Omental fat pad (tissue), 3 donors: ENCODE measurements at regions not wholly inside any gene's neighbourhood (a gene's known extent, or its start where the extent isn't known, plus 50 kb on each side); places are given as distances from the start of the nearest gene placed in this dataset.

Experiments used
- ATAC-seq: fragments of 150-250 bp; one replicate; pipeline ENCODE4 v1.9.1; 2016; ENCODE audit warnings: mild to moderate bottlenecking, moderate library complexity; ENCODE audit not compliant: low FRiP score
- DNase-seq: peaks from one replicate; pipeline ENCODE4 v3.0.0-alpha.2; 2019; ENCODE audit warnings: low spot score
- TF ChIP-seq, protein P1 (sequence below), 3 donors: fragments of 450-650 bp; IDR thresholded peaks; one replicate each; pipeline ENCODE4 v1.5.1; 2016 to 2017; ENCODE audit warnings: antibody characterized with exemption in 3 of 3, mild to moderate bottlenecking in 3 of 3, moderate library complexity in 2 of 3

DNA sequence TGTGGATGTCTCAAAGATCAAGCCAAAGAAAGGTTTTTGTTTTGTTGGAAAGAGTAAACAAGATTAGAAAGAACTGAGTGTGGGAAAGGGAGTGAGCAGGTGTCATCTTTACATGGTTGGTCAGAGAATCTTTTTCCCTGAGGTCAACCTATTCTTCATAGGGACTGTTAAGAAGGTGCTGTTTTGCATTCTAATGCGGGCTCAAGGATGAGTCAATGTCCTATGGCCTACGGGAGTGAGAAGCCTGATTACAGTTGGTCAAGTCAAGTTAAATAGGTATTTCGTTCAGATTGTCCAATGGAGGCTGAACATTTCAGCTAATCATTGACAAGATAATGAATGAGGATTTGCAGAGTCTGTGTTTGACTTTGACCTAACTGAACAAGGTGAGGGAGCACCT, 491.2 kb upstream of the PDZRN3 start:
- DNase-seq (no peak), ATAC-seq (no peak)
- TF ChIP-seq, protein P1, sequence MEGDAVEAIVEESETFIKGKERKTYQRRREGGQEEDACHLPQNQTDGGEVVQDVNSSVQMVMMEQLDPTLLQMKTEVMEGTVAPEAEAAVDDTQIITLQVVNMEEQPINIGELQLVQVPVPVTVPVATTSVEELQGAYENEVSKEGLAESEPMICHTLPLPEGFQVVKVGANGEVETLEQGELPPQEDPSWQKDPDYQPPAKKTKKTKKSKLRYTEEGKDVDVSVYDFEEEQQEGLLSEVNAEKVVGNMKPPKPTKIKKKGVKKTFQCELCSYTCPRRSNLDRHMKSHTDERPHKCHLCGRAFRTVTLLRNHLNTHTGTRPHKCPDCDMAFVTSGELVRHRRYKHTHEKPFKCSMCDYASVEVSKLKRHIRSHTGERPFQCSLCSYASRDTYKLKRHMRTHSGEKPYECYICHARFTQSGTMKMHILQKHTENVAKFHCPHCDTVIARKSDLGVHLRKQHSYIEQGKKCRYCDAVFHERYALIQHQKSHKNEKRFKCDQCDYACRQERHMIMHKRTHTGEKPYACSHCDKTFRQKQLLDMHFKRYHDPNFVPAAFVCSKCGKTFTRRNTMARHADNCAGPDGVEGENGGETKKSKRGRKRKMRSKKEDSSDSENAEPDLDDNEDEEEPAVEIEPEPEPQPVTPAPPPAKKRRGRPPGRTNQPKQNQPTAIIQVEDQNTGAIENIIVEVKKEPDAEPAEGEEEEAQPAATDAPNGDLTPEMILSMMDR (IDR thresholded peaks at IDR 0.05), result no peak

DNA sequence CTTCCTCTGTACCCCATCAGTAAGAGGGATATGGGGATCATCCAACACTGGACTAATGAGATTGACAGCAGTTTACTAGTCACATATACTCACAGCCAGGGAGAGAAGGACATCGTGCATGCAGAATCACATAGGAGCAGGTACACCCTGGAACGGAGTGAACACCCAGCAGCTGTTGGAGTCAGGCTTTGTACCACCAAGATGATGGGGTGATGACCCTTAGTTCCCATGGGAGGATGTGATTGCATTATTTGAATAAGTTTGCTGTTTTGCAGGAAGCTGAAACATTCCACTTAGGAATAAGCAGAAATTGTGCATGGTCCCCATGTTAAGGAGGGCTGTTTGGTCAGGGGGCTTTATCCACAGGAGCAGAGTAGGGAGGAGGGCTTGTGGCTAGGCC, 482.7 kb upstream of the PDZRN3 start:
- no peak for DNase-seq
- TF ChIP-seq, protein P1 (IDR thresholded peaks at IDR 0.05), result no peak
- ATAC-seq, result no peak

DNA sequence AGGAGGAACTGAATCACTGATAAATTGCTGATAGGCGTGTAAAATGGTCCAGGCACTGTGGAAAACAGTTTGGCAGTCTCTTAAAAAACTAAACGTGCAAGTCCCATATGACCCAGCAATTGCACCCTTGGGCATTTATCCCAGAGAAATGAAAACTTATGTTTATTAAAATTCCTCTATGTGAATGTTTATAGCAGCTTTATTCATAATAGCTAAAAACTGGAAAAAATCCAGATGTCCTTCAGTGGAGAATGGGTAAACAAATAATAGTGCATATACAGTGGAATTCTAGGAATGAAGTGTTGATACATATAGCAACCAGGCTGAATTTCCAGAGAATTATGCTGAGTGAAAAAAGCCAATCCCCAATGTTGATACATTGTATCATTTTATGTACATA, 482.2 kb upstream of the PDZRN3 start:
- DNase-seq, result no peak
- ATAC-seq, result no peak
- TF ChIP-seq, protein P1 (IDR thresholded peaks at IDR 0.05), result no peak

DNA sequence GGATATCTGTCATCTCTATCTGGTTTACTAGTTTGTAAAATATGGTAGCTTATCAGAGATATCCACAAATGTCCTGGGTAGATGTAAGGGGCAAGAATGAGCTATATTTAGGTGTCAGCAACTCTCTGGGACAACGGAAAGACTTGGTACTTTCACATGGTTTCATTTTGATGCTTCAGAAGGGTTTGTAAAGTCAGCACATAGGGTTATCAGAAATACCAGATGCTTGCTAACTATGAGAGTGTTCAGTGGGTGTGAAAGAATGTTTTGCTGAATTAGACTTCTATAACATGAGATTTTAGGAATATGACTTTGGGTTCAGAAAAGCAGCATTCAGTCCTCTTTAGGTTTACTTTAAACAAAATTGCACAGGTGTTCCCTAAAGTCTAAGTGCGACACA, 466.5 kb upstream of the PDZRN3 start:
- DNase-seq (no peak), ATAC-seq (no peak)
- TF ChIP-seq, protein P1 (IDR thresholded peaks at IDR 0.05), result no peak

DNA sequence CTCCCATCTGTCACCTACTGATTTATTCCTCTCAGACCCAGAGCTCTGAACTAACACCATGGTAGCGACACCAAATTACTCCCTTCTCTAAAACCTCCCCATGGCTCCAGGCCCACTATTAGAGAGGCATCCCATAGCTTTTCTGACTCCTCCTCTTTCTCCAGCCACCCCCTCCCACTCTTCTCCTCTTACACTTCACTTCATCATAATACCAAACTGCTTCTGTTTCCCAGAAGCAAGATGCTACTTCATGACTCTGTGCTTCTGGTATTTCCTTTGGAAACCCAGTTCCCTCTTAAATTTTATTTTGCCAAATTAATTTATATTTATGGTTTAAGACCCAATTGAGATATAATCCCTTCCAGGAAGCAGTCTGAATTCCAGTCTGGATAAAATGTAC, 465.1 kb upstream of the PDZRN3 start:
- TF ChIP-seq, protein P1 (IDR thresholded peaks at IDR 0.05), result no peak
- DNase-seq (no peak), ATAC-seq (no peak)

DNA sequence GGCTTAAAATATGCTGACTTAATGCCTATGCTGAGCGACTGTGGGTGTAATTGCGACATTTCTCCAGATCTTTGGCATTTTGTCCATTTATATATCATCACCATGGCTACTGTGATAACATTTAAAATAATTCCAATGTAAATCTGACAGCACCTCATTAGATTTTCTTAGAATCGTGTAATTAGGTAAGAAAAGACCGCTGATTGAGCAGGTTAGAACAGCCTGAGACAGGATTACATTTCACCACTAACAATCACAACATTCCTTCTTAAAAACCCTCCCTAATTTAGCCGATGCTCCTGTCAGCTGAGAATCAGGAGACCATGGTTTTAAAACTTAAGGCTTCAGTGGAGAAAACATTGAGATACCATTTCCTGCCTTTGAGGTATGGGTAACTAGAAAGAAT, 455.3 kb upstream of the PDZRN3 start:
- TF ChIP-seq, protein P1 (IDR thresholded peaks at IDR 0.05), result no peak
- DNase-seq, result no peak
- no peak for ATAC-seq

DNA sequence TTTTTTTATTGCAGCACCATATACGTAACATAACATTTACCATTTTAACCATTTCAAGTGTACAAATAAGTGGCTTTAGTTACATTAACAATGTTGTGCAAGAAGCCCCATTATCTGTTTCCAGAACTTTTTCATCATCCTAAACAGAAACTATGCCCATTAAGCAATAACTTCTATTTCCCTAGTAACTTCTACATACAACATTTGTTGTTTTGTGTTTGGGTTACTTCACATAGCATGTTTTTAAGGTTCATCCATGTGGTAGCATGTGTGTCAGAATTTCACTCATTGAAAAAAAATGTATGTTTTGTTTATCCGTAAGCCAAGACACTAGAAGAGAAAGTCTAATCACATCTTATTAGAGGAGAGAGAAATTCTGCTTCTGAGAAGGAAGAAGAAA, 450.5 kb upstream of the PDZRN3 start:
- ATAC-seq, result no peak
- TF ChIP-seq, protein P1 (IDR thresholded peaks at IDR 0.05), result no peak
- DNase-seq, result no peak
